Memory B cell (primary cell): ENCODE measurements at regions not wholly inside any gene's neighbourhood (a gene's known extent, or its start where the extent isn't known, plus 50 kb on each side); places are given as distances from the start of the nearest gene placed in this dataset.
"Not testable (repeated sequence)": the region's sequence is repeated elsewhere in the genome, so short reads cannot be mapped to it uniquely, and the experiment has no call there.

Experiments
- ATAC-seq: fragments of 150-1000 bp; cut with Tn5 transposase; 2 replicates; pipeline ENCODE4 v1.10.0; 2021; ENCODE audit warnings: low read depth, mild to moderate bottlenecking, moderate library complexity
- DNase-seq, 2 donors: peaks; one replicate each; pipeline ENCODE4 v3.0.0; 2022; ENCODE audit warnings: low spot score in 2 of 2
- H3K27ac Mint-ChIP-seq: one replicate; pipeline ENCODE4 v1.8.0; 2022; ENCODE audit warnings: mild to moderate bottlenecking, moderate library complexity, mixed read lengths
- H3K27me3 Mint-ChIP-seq: one replicate; pipeline ENCODE4 v1.8.0; 2022; ENCODE audit warnings: mixed read lengths
- H3K36me3 Mint-ChIP-seq: one replicate; pipeline ENCODE4 v1.8.0; 2022; ENCODE audit warnings: mild to moderate bottlenecking, mixed read lengths
- H3K4me1 Mint-ChIP-seq: one replicate; pipeline ENCODE4 v1.8.0; 2022; ENCODE audit warnings: mixed read lengths
- H3K4me3 Mint-ChIP-seq: one replicate; pipeline ENCODE4 v1.8.0; 2022; ENCODE audit warnings: mild to moderate bottlenecking, moderate library complexity, mixed read lengths
- H3K9me3 Mint-ChIP-seq: one replicate; pipeline ENCODE4 v1.8.0; 2022; ENCODE audit warnings: mixed read lengths

GRCh38 chr2:137881711-137882110 lies 82.6 kb upstream of the HNMT start:
- DNase-seq (no peak), ATAC-seq (no peak)
- no peak overlapping the region for H3K4me3 Mint-ChIP-seq
- no peaks in the 10 kb centered on the region for H3K36me3 Mint-ChIP-seq
- H3K27ac Mint-ChIP-seq, result no peak overlapping the region
- H3K27me3 Mint-ChIP-seq, result peaks cover 6% of the 10 kb centered on the region
- no peaks in the 10 kb centered on the region for H3K4me1 Mint-ChIP-seq
- H3K9me3 Mint-ChIP-seq, result peaks cover 1% of the 10 kb centered on the region

- H3K4me3 Mint-ChIP-seq, result no peak overlapping the region
- H3K4me1 Mint-ChIP-seq, result no peaks in the 10 kb centered on the region
- H3K27ac Mint-ChIP-seq, result no peak overlapping the region
- peaks cover 6% of the 10 kb centered on the region for H3K27me3 Mint-ChIP-seq
- no peaks in the 10 kb centered on the region for H3K36me3 Mint-ChIP-seq
- DNase-seq, result no peak
- ATAC-seq, result no peak
- H3K9me3 Mint-ChIP-seq, result peaks cover 1% of the 10 kb centered on the region
These were observed 78.0 kb upstream of the HNMT start for GRCh38 chr2:137886083-137886831.

GRCh38 chr2:137888845-137889244 lies 75.4 kb upstream of the HNMT start:
- ATAC-seq, result no peak
- no peaks in the 10 kb centered on the region for H3K36me3 Mint-ChIP-seq
- H3K9me3 Mint-ChIP-seq, result no peaks in the 10 kb centered on the region

GRCh38 chr2:137892739-137893138 lies 71.5 kb upstream of the HNMT start:
- Mint-ChIP-seq H3K27ac (no peak overlapping the region), H3K36me3 (no peaks in the 10 kb centered on the region), H3K27me3 (no peaks in the 10 kb centered on the region), H3K4me1 (no peaks in the 10 kb centered on the region), H3K9me3 (no peaks in the 10 kb centered on the region), H3K4me3 (no peak overlapping the region)
- DNase-seq (no peak), ATAC-seq (no peak)

More at GRCh38 chr2:137888845-137889244, 75.4 kb upstream of the HNMT start:
- DNase-seq, result no peak
- Mint-ChIP-seq H3K27ac (no peak overlapping the region), H3K27me3 (peaks cover 6% of the 10 kb centered on the region), H3K4me3 (no peak overlapping the region), H3K4me1 (no peaks in the 10 kb centered on the region)

- no peaks in the 10 kb centered on the region for H3K27me3 Mint-ChIP-seq
- DNase-seq (no peak), ATAC-seq (no peak)
- no peaks in the 10 kb centered on the region for H3K4me1 Mint-ChIP-seq
- H3K27ac Mint-ChIP-seq, result no peak overlapping the region
- no peaks in the 10 kb centered on the region for H3K9me3 Mint-ChIP-seq
- no peaks in the 10 kb centered on the region for H3K36me3 Mint-ChIP-seq
- no peak overlapping the region for H3K4me3 Mint-ChIP-seq
These were observed 71.1 kb upstream of the HNMT start for GRCh38 chr2:137893145-137893544.

- H3K36me3 Mint-ChIP-seq, result no peaks in the 10 kb centered on the region
- no peaks in the 10 kb centered on the region for H3K9me3 Mint-ChIP-seq
- DNase-seq (no peak), ATAC-seq (no peak)
- no peak overlapping the region for H3K4me3 Mint-ChIP-seq
- H3K27me3 Mint-ChIP-seq, result no peaks in the 10 kb centered on the region
- no peaks in the 10 kb centered on the region for H3K4me1 Mint-ChIP-seq
- H3K27ac Mint-ChIP-seq, result no peak overlapping the region
These were observed 67.8 kb upstream of the HNMT start for GRCh38 chr2:137896467-137896866.

- H3K4me3 Mint-ChIP-seq, result no peak overlapping the region
These were observed 67.2 kb upstream of the HNMT start for GRCh38 chr2:137897082-137897481.

GRCh38 chr2:137900421-137901141 lies 63.7 kb upstream of the HNMT start:
- ATAC-seq, result no peak
- no peak overlapping the region for H3K4me3 Mint-ChIP-seq
- DNase-seq, result no peak

More at GRCh38 chr2:137897082-137897481, 67.2 kb upstream of the HNMT start:
- H3K9me3 Mint-ChIP-seq, result no peaks in the 10 kb centered on the region
- ATAC-seq (no peak), DNase-seq (no peak)
- no peaks in the 10 kb centered on the region for H3K27me3 Mint-ChIP-seq
- H3K36me3 Mint-ChIP-seq, result no peaks in the 10 kb centered on the region
- no peaks in the 10 kb centered on the region for H3K4me1 Mint-ChIP-seq
- no peak overlapping the region for H3K27ac Mint-ChIP-seq

GRCh38 chr2:137910641-137911040 lies 53.6 kb upstream of the HNMT start:
- Mint-ChIP-seq H3K9me3 (no peaks in the 10 kb centered on the region), H3K27ac (no peak overlapping the region), H3K36me3 (no peaks in the 10 kb centered on the region), H3K4me3 (no peak overlapping the region), H3K4me1 (no peaks in the 10 kb centered on the region), H3K27me3 (peaks cover 2% of the 10 kb centered on the region)
- no peak for ATAC-seq
- no peak for DNase-seq

More at GRCh38 chr2:137900421-137901141, 63.7 kb upstream of the HNMT start:
- Mint-ChIP-seq H3K27me3 (peaks cover 3% of the 10 kb centered on the region), H3K27ac (no peak overlapping the region), H3K9me3 (no peaks in the 10 kb centered on the region), H3K36me3 (no peaks in the 10 kb centered on the region), H3K4me1 (no peaks in the 10 kb centered on the region)

- H3K27ac Mint-ChIP-seq, result no peak overlapping the region
- ATAC-seq, result no peak
- no peak overlapping the region for H3K4me3 Mint-ChIP-seq
- H3K36me3 Mint-ChIP-seq, result no peaks in the 10 kb centered on the region
- H3K4me1 Mint-ChIP-seq, result no peaks in the 10 kb centered on the region
- peaks cover 2% of the 10 kb centered on the region for H3K27me3 Mint-ChIP-seq
- DNase-seq, result no peak
- no peaks in the 10 kb centered on the region for H3K9me3 Mint-ChIP-seq
These were observed 51.9 kb upstream of the HNMT start for GRCh38 chr2:137912371-137912770.

- ATAC-seq, result no peak
- no peak for DNase-seq
- Mint-ChIP-seq H3K9me3 (no peaks in the 10 kb centered on the region), H3K4me1 (no peaks in the 10 kb centered on the region), H3K27ac (no peak overlapping the region), H3K27me3 (peaks cover 2% of the 10 kb centered on the region), H3K36me3 (no peaks in the 10 kb centered on the region), H3K4me3 (no peak overlapping the region)
These were observed 51.1 kb upstream of the HNMT start for GRCh38 chr2:137913169-137913568.

GRCh38 chr2:137913648-137914047 lies 50.6 kb upstream of the HNMT start:
- H3K27me3 Mint-ChIP-seq, H3K27ac Mint-ChIP-seq, H3K36me3 Mint-ChIP-seq, H3K4me3 Mint-ChIP-seq, DNase-seq, ATAC-seq, H3K4me1 Mint-ChIP-seq, H3K9me3 Mint-ChIP-seq: not testable (repeated sequence)
